ENCODE measurements at regions not wholly inside any gene's neighbourhood (a gene's known extent, or its start where the extent isn't known, plus 50 kb on each side); places are given as distances from the start of the nearest gene placed in this dataset.
"Not testable (repeated sequence)": the region's sequence is repeated elsewhere in the genome, so short reads cannot be mapped to it uniquely, and the experiment has no call there.

DNA sequence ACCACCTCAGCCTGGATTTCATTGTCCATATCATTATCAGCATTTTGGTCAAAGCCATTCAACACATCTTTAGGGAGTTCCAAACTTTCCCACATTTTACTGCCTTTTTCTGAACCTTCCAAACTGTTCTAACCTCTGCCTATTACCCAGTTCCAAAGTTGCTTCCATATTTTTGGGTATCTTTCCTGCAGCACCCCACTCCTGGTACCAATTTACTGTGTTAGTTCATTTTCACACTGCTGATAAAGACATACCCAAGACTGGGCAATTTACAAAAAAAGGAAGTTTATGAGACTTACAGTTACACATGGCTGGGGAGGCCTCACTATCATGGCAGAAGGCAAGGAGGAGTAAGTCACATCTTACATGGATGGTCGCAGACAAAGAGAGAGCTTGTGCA, 63.6 kb upstream of the CEP162 start:
- TF ChIP-seq, protein P1, sequence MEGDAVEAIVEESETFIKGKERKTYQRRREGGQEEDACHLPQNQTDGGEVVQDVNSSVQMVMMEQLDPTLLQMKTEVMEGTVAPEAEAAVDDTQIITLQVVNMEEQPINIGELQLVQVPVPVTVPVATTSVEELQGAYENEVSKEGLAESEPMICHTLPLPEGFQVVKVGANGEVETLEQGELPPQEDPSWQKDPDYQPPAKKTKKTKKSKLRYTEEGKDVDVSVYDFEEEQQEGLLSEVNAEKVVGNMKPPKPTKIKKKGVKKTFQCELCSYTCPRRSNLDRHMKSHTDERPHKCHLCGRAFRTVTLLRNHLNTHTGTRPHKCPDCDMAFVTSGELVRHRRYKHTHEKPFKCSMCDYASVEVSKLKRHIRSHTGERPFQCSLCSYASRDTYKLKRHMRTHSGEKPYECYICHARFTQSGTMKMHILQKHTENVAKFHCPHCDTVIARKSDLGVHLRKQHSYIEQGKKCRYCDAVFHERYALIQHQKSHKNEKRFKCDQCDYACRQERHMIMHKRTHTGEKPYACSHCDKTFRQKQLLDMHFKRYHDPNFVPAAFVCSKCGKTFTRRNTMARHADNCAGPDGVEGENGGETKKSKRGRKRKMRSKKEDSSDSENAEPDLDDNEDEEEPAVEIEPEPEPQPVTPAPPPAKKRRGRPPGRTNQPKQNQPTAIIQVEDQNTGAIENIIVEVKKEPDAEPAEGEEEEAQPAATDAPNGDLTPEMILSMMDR (IDR thresholded peaks at IDR 0.05), result not testable (repeated sequence)
- not testable (repeated sequence) for TF ChIP-seq POLR2A (IDR thresholded peaks at IDR 0.05)

Data from body of pancreas (tissue), 4 donors.